ENCODE measurements at regions not wholly inside any gene's neighbourhood (a gene's known extent, or its start where the extent isn't known, plus 50 kb on each side); places are given as distances from the start of the nearest gene placed in this dataset.

GRCh38 chr12:111250251-111250881, 118.5 kb downstream of the PHETA1 start:
- H3K9me3 ChIP-seq (ENCODE audit: control insufficient read depth, insufficient read depth, low read length): no peaks in the 10 kb centered on the region; the same call in 1 of the 2 replicates
- peaks cover 2% of the 10 kb centered on the region for H3K27me3 ChIP-seq (ENCODE audit: control insufficient read depth, insufficient read depth, low read length)
- H3K27ac ChIP-seq (ENCODE audit: low read depth, low read length): no peak overlapping the region
- TF ChIP-seq CTCF (IDR thresholded peaks at IDR 0.05; ENCODE audit: low read depth, low read length): no peak
- no peak overlapping the region for H3K4me3 ChIP-seq (ENCODE audit: low read depth, low read length)
- ChIA-PET POLR2A (no interaction called here), CTCF (no interaction called here)
- no peak for DNase-seq (ENCODE audit: low read depth, low spot score)

- H3K27me3 ChIP-seq (ENCODE audit: control insufficient read depth, insufficient read depth, low read length): peaks cover 2% of the 10 kb centered on the region
- H3K9me3 ChIP-seq (ENCODE audit: control insufficient read depth, insufficient read depth, low read length): no peaks in the 10 kb centered on the region; the same call in 1 of the 2 replicates
- DNase-seq (ENCODE audit: low read depth, low spot score): no peak
- H3K27ac ChIP-seq (ENCODE audit: low read depth, low read length): no peak overlapping the region
- TF ChIP-seq CTCF (IDR thresholded peaks at IDR 0.05; ENCODE audit: low read depth, low read length): no peak
- ChIA-PET CTCF (no interaction called here), POLR2A (no interaction called here)
- no peak overlapping the region for H3K4me3 ChIP-seq (ENCODE audit: low read depth, low read length)
Measured at GRCh38 chr12:111249757-111250156, 119.1 kb downstream of the PHETA1 start.

GRCh38 chr12:111249018-111249370, 119.9 kb downstream of the PHETA1 start:
- POLR2A ChIA-PET: no interaction called here
- H3K27ac ChIP-seq (ENCODE audit: low read depth, low read length): no peak overlapping the region
- CTCF ChIA-PET: no interaction called here

GRCh38 chr12:111248236-111249017, 120.5 kb downstream of the PHETA1 start:
- Histone ChIP-seq H3K27ac (ENCODE audit: low read depth, low read length) (no peak overlapping the region), H3K4me3 (ENCODE audit: low read depth, low read length) (no peak overlapping the region), H3K9me3 (ENCODE audit: control insufficient read depth, insufficient read depth, low read length) (no peaks in the 10 kb centered on the region; the same call in 1 of the 2 replicates), H3K27me3 (ENCODE audit: control insufficient read depth, insufficient read depth, low read length) (peaks cover 2% of the 10 kb centered on the region)
- DNase-seq (ENCODE audit: low read depth, low spot score): no peak
- ChIA-PET POLR2A (no interaction called here), CTCF (no interaction called here)
- no peak for TF ChIP-seq CTCF (IDR thresholded peaks at IDR 0.05; ENCODE audit: low read depth, low read length)

More at GRCh38 chr12:111249018-111249370, 119.9 kb downstream of the PHETA1 start:
- Histone ChIP-seq H3K9me3 (ENCODE audit: control insufficient read depth, insufficient read depth, low read length) (no peaks in the 10 kb centered on the region; the same call in 1 of the 2 replicates), H3K4me3 (ENCODE audit: low read depth, low read length) (no peak overlapping the region), H3K27me3 (ENCODE audit: control insufficient read depth, insufficient read depth, low read length) (peaks cover 2% of the 10 kb centered on the region)
- DNase-seq (ENCODE audit: low read depth, low spot score): no peak
- no peak for TF ChIP-seq CTCF (IDR thresholded peaks at IDR 0.05; ENCODE audit: low read depth, low read length)

GRCh38 chr12:111247083-111247783, 121.7 kb downstream of the PHETA1 start:
- CTCF ChIA-PET: no interaction called here
- Histone ChIP-seq H3K27ac (ENCODE audit: low read depth, low read length) (no peak overlapping the region), H3K4me3 (ENCODE audit: low read depth, low read length) (no peak overlapping the region), H3K27me3 (ENCODE audit: control insufficient read depth, insufficient read depth, low read length) (peaks cover 2% of the 10 kb centered on the region), H3K9me3 (ENCODE audit: control insufficient read depth, insufficient read depth, low read length) (no peaks in the 10 kb centered on the region)
- no peak for TF ChIP-seq CTCF (IDR thresholded peaks at IDR 0.05; ENCODE audit: low read depth, low read length)
- POLR2A ChIA-PET: no interaction called here
- no peak for DNase-seq (ENCODE audit: low read depth, low spot score)
